ENCODE measurements at regions not wholly inside any gene's neighbourhood (a gene's known extent, or its start where the extent isn't known, plus 50 kb on each side); places are given as distances from the start of the nearest gene placed in this dataset.

DNA sequence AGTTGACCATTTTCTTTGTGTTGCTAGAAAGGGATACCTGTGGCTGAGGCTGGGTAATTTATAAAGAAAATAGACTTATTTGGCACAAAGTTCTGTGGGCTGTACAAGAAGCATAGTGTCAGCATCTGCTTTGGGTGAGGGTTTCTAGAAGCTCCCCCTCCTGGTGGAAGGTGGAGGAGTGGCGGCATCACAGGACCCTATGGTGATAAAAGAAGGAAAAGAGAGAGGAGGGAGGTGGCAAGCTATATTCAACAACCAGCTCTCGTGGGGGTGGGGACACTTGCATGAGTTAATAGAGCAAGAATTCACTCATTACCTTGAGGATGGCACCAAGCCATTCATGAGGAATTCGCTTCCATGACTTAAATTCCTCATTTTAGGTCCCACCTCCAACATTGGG is 2041.4 kb upstream of the CDH9 start:
- TF ChIP-seq CTCF (IDR thresholded peaks at IDR 0.05; ENCODE audit: borderline replicate concordance, extremely low read depth, low read length, poor library complexity, severe bottlenecking), result peak; percentile 8
- no peak for TF ChIP-seq EZH2 (IDR thresholded peaks at IDR 0.05; ENCODE audit: borderline replicate concordance, low read depth, low read length, severe bottlenecking)

All from DND-41 (cell line).